Peyer's patch (tissue), 4 donors: ENCODE measurements at regions not wholly inside any gene's neighbourhood (a gene's known extent, or its start where the extent isn't known, plus 50 kb on each side); places are given as distances from the start of the nearest gene placed in this dataset.

ENCODE experiments used
- POLR2A ChIP-seq, 2 donors: fragments of 450-650 bp; IDR thresholded peaks; one replicate each; pipeline ENCODE4 v1.5.1; 2017; ENCODE audit warnings: antibody characterized with exemption in 2 of 2, mild to moderate bottlenecking in 2 of 2, moderate library complexity in 2 of 2
- TF ChIP-seq, protein P1 (sequence below), 6 experiments: fragments of 450-650 bp in 4 of 6; fragments of 200-600 bp in 2 of 6; sonication (generic) in 1 of 6; IDR thresholded peaks; one replicate each; pipeline ENCODE4 v1.5.1; 2017 to 2019; ENCODE audit warnings: antibody characterized with exemption in 6 of 6, mild to moderate bottlenecking in 3 of 6, moderate library complexity in 1 of 6

DNA sequence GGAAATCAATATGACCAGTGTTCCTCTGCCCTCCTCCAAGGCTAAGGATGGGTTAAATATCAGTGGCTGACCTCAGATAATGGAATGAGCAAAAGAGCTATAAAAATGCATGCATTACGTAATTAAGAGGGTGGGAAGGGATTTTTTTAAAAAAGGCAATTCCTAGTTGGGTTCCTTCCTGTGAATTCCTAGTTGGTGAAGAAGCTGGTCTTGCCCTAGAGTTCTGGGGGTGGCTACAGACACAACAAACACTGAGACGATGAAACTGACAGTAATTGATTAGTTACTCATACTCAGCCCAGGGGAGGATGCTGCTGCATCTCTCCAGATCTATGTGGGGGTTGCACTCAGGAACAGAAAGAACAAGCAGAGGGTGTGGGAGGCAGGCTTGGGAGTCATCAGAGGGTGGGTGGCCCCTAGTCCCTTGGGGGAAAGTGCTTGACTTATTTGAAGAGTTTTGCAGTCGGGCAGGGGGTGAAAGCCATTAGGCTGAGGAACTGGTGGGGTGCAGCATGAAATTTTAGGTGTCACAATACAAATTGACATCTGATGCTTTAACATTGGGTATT, 662.0 kb upstream of the FRG1 start:
- TF ChIP-seq, protein P1, sequence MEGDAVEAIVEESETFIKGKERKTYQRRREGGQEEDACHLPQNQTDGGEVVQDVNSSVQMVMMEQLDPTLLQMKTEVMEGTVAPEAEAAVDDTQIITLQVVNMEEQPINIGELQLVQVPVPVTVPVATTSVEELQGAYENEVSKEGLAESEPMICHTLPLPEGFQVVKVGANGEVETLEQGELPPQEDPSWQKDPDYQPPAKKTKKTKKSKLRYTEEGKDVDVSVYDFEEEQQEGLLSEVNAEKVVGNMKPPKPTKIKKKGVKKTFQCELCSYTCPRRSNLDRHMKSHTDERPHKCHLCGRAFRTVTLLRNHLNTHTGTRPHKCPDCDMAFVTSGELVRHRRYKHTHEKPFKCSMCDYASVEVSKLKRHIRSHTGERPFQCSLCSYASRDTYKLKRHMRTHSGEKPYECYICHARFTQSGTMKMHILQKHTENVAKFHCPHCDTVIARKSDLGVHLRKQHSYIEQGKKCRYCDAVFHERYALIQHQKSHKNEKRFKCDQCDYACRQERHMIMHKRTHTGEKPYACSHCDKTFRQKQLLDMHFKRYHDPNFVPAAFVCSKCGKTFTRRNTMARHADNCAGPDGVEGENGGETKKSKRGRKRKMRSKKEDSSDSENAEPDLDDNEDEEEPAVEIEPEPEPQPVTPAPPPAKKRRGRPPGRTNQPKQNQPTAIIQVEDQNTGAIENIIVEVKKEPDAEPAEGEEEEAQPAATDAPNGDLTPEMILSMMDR (IDR thresholded peaks at IDR 0.05), result no peak
- TF ChIP-seq POLR2A (IDR thresholded peaks at IDR 0.05), result no peak
